ENCODE measurements at regions not wholly inside any gene's neighbourhood (a gene's known extent, or its start where the extent isn't known, plus 50 kb on each side); places are given as distances from the start of the nearest gene placed in this dataset.

DNA sequence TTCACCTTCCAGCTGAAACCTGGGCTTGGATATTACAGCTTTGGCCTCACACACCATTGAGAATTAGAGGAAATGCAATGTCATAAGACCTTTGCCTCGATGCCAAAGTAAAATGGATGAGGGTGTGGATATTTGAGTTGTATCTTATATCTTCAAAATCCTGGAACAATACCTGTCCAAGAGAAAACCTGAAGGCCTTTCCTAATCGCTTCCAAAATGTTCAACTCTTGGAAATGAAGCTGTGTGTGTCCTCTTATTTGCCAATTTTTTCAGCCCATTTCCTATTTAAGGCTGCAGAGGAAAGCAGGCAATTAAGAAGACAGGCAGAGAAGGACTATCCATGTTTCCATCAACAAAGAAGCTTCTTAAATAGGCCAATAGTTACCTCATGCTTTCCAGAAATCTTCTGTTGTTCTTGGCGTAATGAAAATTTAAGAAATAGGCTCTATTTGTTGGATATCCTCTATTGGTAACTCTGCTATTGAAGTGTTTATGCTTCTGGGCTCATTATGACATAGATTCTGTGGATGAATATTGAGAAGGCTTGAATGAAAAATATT, 99.5 kb upstream of the ZBTB20 start:
- intact Hi-C loops (cut with DNase I) = no loop called here
- peak; percentile 72 for ATAC-seq
- DNase-seq (ENCODE audit: missing footprints) = no peak

DNA sequence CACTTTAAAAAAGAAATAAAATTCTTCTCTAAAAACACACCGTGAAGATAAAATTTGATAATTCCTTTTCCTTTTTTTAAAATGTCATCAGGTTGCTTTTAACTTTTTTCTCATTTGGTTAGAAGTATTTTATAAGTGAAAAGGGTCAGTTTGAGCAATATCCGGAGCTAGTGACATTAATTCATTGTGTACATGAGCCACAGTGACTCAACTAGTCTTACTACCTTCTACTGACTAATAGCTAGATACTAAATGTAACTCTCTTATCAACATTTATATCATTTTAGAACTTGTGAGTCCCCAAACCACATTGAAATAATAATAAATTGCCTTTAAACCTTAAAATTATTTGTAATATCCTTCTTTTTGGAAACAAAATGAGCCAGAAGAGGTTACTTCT, 101.2 kb upstream of the ZBTB20 start:
- intact Hi-C loops (cut with DNase I) = no loop called here
- ATAC-seq = no peak
- no peak for DNase-seq (ENCODE audit: missing footprints)

DNA sequence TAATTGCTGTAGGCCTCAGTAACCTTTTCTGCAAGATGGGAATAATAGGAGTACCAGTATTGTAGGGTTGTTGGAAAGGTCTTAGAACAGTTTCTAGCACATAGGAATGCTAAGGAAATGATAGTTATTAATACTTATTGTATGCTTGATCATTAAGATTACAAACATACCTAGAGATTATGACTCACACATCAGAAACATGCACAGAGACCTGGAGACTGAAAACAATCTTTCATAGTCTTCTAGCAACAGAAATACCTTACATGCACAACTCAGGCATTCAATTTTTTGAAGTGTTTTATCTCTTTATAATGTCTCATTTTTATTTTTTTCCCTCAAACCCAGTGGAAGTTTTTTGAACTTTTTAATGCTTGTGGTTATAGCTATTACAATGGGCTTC, 104.4 kb upstream of the ZBTB20 start:
- intact Hi-C loops (cut with DNase I) = no loop called here
- no peak for ATAC-seq
- DNase-seq (ENCODE audit: missing footprints) = no peak

DNA sequence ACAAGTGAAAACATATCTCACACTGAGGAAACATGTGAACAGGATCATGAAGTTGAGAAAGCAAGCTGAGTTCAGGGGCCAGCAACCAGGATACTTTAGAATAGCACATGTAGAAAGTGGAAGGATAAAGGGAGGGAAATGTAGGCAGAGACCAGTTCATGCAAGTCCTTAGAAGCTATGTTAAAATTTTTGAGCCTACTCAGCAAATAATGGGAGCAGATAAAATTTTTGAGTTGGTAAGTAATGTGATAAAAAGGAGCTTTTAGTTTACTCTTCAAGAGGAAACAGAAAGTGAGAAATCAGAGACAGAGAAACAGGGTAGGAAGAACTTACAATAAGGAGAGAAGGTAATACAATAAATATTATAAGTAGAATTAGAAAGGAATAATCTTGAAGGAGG, 105.6 kb upstream of the ZBTB20 start:
- DNase-seq (ENCODE audit: missing footprints) (no peak), ATAC-seq (no peak)
- intact Hi-C loops (cut with DNase I) = no loop called here

DNA sequence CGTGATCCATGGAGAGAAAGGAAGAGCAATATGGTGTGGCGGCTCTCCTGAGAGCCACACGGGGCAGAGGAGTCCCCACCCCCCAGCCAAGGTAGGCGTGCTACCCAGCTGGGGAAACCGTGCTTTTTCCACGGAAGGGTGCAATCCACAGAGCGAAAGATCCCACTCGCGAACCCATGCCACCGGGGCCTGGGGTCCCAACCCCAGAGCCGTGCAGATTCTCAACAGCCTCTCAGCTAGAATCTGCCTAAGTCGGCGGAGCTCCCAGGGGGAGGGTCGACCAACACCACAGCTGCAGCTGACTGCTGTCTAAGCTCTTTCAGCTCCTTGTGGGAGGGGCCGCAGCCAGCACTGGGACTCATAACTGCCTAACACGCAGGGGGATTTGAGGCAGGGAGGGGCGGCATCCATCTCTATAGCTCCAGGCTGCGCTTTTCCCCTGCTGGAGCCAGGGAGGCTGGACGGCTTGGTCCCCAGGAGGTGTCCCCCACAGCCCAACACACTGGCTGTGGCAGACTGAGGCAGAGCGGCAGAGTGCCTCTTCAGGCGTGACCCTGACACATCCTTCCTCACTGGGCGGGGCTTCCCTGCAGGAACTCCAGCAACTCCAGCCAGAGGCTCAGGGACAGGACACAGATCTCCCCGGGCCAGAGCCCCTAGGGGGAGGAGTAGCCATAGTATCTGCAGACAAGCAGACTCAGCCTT, 107.6 kb upstream of the ZBTB20 start:
- DNase-seq (ENCODE audit: missing footprints) = peak; percentile 64
- peak; percentile 16 for ATAC-seq
- intact Hi-C loops (cut with DNase I) = no loop called here

DNA sequence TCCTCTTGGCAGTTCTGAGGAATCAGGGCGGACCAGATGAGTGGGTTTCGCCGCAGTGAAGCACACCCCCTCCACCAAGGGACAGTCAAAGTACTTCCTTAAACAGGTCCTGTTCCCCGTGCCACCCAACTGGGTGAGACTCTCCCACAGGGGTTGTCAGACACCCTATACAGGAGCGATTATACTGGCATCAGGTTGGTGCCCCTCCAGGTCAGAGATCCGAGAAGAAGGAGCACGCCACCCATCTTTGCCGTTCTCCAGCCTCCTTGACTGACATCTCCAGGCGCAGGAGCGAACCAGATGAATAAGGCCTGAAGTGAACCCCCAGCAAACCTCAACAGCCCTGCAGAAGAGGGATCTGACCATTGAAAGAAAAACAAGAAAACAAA, 108.1 kb upstream of the ZBTB20 start:
- ATAC-seq (no peak), DNase-seq (ENCODE audit: missing footprints) (no peak)
- intact Hi-C loops (cut with DNase I) = no loop called here

DNA sequence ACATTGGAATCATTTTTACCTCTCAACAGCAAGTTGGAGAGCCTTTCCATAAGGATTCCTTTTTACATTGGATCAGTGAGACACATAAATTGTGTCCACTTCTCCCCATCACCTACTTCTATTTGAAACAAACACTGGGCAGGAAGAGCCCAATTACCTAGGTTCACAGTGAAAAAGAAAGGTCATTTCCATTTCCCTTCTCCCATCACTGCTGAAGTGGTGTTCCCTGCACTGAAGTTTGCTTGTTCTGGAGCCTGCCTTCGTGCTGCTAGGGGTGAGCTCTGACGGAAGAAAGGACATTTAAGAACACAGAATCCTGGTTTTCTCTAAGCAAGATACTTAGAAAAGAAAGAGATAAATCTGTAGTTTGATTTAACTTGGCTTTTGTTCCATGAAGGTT, 123.8 kb upstream of the ZBTB20 start:
- intact Hi-C loops (cut with DNase I) = no loop called here
- DNase-seq (ENCODE audit: missing footprints) = no peak
- no peak for ATAC-seq

DNA sequence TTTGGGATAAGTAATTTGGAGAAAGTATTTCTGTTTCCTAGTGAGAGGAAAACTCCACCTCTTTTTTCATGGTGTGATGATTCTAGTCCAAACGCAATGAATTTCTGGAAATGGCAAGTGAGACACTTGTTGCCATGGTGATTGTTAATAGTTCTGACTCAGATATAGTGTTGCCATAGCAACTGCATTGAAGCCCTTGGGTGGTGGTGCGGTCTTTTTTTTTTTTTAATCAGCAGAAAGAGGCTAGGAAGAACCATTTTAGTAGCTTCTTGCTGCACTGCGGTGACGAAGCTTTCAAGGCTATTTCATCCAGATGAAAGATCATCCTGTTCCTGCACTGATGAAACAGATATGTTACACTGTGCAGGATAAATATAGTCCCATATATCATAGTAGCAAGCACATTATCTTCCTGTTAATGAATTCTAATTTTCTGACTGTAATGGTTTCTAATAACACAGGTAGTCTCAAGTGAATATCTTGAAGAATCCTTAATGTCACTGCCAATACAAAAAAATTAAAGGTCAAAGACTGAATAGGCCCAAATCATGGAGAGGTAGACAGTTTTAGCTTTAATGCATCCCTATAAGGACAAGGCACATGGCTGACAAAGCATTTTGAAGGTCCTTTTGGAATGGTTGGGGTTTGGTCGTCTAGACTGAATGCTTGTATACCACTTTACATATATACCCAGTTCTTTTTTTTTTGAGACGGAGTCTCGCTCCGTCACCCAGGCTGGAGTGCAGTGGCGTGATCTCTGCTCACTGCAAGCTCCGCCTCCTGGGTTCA, 125.1 kb upstream of the ZBTB20 start:
- ATAC-seq = no peak
- intact Hi-C loops (cut with DNase I) = no loop called here

DNA sequence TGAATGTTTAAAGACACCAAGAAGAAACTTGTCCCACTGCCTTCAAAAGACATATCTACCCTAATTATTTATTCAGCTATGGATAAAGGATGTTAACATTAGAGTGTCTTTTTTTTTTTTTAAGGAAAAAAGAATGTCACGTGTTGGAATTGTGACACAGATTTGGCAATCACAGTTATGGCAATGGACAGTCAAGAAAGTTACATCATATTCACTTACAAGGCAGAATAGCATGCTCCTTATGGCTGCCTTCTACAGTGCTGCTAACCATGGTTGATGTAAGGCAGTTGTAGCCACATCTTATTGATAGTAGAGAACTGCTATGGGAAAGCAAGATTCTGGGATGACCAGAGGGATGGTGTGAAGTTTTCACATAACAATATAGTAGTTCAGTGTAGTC, 128.8 kb upstream of the ZBTB20 start:
- intact Hi-C loops (cut with DNase I) = no loop called here
- peak; percentile 65 for ATAC-seq

More for the DNA sequence above, 125.1 kb upstream of the ZBTB20 start:
- no peak for DNase-seq (ENCODE audit: missing footprints)

DNA sequence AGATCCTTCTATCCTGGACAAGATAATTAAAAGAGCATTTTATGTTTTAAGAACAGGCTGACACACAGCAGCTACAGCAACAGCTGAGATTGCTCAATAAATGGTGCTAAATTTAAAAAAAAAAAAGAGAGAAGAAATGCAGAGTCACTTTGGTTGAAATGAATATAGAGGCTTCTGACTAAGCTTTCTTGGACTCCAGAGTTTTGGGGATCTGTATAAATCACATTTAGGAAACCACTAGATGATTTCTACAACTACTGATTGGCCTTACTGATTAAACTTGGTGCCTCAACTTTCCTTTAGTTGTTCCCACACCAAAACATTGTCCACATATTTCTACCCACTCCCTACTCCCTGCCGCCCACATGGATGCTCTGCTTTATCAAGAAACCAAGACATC, 132.9 kb upstream of the ZBTB20 start:
- DNase-seq (ENCODE audit: missing footprints) (no peak), ATAC-seq (peak; percentile 75)
- intact Hi-C loops (cut with DNase I) = no loop called here

More for the DNA sequence above, 128.8 kb upstream of the ZBTB20 start:
- no peak for DNase-seq (ENCODE audit: missing footprints)

DNA sequence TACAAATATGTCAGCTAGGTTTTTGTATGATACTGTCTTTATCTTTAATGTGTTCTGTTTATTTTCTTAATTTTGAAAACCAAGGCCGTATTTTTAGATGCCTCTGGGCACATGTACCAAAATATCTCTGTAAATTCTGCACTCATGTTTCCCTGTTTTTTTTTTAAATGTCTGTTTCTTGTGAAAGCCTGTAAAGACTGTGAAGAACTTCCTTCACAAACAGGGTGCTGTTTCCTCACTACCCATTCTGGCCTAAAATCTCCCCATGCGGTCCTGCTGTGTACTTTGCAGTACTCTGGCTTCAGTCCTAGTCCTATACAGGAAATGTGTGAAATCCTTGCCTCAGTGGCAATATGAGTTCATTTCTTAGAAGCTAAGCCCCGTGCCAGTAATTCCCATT, 133.4 kb upstream of the ZBTB20 start:
- no peak for DNase-seq (ENCODE audit: missing footprints)
- intact Hi-C loops (cut with DNase I) = no loop called here
- peak; percentile 50 for ATAC-seq

DNA sequence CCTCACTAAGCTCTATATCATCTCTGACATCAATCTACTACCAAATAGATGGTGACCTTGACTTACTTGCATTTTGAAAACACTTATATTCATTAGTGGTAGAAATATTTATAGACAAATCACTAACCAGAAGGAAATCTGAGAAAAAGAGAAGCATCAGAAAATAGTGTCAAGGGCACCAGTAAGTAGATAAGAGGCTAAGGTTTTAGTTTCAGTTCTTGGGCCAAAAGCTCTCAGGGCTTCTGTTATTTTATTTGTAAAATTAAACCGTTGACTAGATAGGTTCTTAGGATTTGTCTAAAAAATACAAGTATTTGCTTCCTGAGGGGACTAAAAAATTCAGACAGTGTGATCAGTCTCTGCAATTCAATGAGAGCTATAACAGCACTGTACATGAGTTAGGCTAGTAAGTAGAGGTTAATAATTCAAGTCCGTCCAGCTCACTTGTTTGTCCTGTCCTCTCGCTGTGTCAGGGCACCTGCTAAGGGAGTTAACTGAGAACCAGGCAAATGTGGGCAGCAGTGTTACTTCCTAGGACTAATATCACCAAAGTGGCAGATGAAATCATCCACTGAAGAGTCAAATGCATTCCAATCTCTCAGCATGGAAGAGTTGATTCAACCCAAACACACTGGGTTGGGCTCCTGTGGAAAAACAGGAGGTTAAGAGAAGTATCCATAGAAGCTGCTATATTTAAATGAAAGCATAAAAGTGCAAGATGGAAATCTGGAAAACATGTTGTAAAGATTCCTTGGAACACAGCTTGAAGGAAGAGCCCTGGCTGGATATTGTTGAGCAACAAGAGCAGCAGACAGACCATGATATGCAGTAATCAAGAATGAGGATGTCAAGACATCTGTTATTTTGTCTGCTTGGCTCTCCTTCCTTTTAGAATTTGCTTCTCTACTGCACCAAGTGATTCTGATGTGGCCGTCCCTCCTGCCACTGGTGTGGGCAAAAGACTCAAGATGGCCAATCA, 134.9 kb upstream of the ZBTB20 start:
- intact Hi-C loops (cut with DNase I) = no loop called here
- DNase-seq (ENCODE audit: missing footprints) = no peak
- ATAC-seq = no peak

DNA sequence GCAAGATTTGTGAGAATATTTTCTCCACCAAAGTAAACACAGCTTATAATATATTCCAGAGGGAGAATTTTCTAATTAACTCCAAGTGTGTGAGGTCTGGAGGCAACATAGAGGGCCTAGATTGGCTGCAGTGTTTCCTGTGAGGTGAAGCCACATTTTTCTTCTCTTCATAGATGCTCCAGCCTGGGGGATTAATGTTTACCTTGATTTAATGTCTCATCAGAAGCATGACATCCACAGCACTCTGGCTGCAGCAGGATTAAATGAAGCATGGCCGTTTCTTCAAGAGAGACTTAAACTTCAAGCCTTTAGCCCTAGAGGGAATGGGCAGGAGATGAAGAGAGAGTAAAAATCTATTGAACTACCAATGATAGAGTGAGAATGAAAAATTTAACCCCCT, 137.9 kb upstream of the ZBTB20 start:
- ATAC-seq = no peak
- intact Hi-C loops (cut with DNase I) = no loop called here
- no peak for DNase-seq (ENCODE audit: missing footprints)

DNA sequence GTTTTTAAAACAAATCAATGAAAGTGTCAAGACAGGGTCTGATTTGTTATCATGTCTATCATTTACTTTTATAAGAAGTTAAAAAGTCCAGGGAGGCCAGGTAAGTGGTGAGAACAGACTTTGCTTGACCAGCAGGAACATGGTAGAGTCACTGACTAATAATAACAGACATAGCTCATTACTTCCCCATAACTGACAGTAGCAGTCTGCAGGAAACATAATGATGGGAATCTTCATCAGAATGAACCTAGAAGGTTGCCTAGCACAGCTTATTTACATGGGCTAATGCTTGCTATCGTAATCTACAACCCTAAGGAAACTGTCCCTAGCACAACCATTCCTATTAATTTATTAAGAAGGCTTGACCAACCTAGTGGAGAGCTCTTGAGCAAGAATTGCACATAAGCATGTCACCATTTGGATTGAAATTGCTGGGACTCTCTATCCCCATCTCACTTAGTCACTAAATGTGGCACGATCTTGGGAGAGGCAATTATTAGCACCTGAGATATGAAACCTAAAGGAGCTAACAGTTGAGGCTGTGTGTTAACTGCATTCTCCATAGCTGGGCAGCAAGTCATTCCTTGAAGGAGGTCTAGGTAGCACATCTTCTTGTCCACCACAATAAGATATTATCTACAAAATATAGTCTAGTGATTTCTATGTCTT, 139.6 kb upstream of the ZBTB20 start:
- DNase-seq (ENCODE audit: missing footprints) (no peak), ATAC-seq (no peak)
- intact Hi-C loops (cut with DNase I) = no loop called here

DNA sequence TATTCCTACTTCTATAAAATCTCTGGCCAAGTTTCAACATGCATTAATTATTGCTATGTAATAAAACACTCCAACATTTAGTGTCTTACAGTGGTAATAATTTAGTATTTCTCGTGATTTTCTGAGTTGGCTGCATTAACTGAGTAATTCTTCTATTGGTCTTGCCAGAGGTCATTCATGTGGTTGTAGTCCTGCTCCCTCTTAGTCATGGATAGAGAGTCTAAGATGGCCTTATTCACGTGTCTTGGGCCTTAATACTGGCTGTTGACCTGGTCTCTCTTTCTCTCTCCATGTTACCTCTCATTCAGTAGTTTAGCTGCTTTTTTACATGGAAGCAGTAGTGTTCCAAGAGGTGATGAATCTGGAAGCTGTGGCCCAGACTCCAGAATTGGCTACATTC, 140.1 kb upstream of the ZBTB20 start:
- no peak for ATAC-seq
- intact Hi-C loops (cut with DNase I) = no loop called here
- no peak for DNase-seq (ENCODE audit: missing footprints)

DNA sequence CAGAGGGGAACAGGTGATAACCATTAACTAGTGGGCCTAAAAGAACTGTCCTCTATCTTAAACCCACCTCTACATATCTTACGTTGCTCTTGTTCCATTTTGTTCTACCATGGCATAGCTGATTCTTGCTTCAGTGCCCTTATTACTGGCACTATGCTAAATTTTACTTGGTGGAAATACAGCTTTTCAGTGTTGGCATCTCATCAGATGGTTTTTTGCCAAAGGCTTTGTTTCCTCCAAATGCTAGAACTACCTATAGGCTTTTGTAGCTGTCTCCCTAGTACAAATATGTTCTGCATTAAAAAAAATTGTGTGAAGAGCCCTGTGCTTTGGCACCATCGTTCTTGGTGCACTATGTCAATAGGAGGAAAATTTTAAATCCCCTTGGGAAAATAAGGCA, 145.0 kb upstream of the ZBTB20 start:
- ATAC-seq = no peak
- intact Hi-C loops (cut with DNase I) = no loop called here

DNA sequence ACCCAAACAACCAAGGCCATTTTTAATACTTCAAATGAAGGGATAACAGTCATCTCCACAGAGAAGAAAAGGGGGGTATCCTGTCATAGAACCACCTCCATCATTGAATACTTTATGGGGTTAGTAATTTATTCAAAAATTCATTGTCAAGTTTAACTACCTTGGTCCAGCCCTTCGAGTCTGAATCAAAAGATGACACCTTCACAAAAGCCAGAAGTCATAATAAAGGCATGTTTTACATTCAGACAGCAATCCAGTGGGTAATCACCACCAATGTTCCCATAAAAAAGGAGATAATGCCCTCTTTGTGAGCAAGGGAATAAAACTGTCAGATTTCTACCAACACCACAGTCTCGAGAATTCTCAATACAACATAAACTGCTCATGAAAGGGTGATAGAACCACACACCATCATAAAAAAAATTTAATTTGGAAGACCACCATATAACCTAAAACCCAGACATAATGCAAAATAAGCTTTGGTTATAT, 145.6 kb upstream of the ZBTB20 start:
- intact Hi-C loops (cut with DNase I) = no loop called here
- DNase-seq (ENCODE audit: missing footprints) (no peak), ATAC-seq (no peak)

More for the DNA sequence above, 145.0 kb upstream of the ZBTB20 start:
- no peak for DNase-seq (ENCODE audit: missing footprints)

DNA sequence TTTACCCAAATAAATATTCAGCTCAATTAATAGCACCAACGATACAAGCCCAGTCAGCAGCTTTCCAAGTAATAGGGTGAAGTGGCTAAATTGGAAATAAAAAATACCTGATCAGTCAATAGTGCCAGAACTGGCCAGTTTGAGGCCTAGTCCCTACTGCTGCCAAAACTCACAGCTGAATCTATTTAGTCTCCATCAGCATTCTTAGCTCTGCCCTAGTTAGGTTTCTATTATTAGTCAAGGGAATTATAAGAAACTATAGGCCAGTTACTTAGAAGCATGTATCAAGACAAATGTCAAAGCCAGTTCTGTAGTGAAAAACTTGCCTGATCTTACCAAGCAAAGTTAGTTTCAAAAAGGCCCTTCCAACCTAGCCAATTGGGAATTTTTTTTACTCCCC, 146.2 kb upstream of the ZBTB20 start:
- DNase-seq (ENCODE audit: missing footprints) (no peak), ATAC-seq (no peak)
- intact Hi-C loops (cut with DNase I) = no loop called here

Measured in Right ventricle myocardium inferior (tissue), 1 donor.